ENCODE measurements at regions not wholly inside any gene's neighbourhood (a gene's known extent, or its start where the extent isn't known, plus 50 kb on each side); places are given as distances from the start of the nearest gene placed in this dataset.
"Not testable (repeated sequence)": the region's sequence is repeated elsewhere in the genome, so short reads cannot be mapped to it uniquely, and the experiment has no call there.

- no peak for DNase-seq
These were observed 1260.6 kb upstream of the ADGRL2 start for GRCh38 chr1:80540149-80540548.

- DNase-seq = not testable (repeated sequence)
These were observed 1261.4 kb upstream of the ADGRL2 start for GRCh38 chr1:80539298-80539697.

- DNase-seq = no peak
These were observed 1264.3 kb upstream of the ADGRL2 start for GRCh38 chr1:80536461-80536860.

- DNase-seq = no peak
These were observed 1265.3 kb upstream of the ADGRL2 start for GRCh38 chr1:80535466-80535865.

GRCh38 chr1:80534606-80535360 is 1266.0 kb upstream of the ADGRL2 start:
- no peak for DNase-seq

GRCh38 chr1:80533775-80534334 is 1266.9 kb upstream of the ADGRL2 start:
- DNase-seq = no peak

GRCh38 chr1:80533093-80533492 is 1267.6 kb upstream of the ADGRL2 start:
- no peak for DNase-seq

GRCh38 chr1:80531182-80531581 is 1269.6 kb upstream of the ADGRL2 start:
- no peak for DNase-seq

- no peak for DNase-seq
These were observed 1271.2 kb upstream of the ADGRL2 start for GRCh38 chr1:80529546-80529945.

GRCh38 chr1:80523861-80524260 is 1276.9 kb upstream of the ADGRL2 start:
- no peak for DNase-seq

- DNase-seq = not testable (repeated sequence)
These were observed 1277.7 kb upstream of the ADGRL2 start for GRCh38 chr1:80523071-80523470.

GRCh38 chr1:80520949-80521348 is 1279.8 kb upstream of the ADGRL2 start:
- no peak for DNase-seq

- DNase-seq = no peak
These were observed 1283.7 kb upstream of the ADGRL2 start for GRCh38 chr1:80517062-80517461.

- no peak for DNase-seq
These were observed 1290.7 kb upstream of the ADGRL2 start for GRCh38 chr1:80509965-80510522.

- DNase-seq = no peak
These were observed 1294.5 kb upstream of the ADGRL2 start for GRCh38 chr1:80506216-80506615.

GRCh38 chr1:80498673-80499072 is 1302.1 kb upstream of the ADGRL2 start:
- no peak for DNase-seq

GRCh38 chr1:80495806-80496205 is 1304.9 kb upstream of the ADGRL2 start:
- DNase-seq = no peak

GRCh38 chr1:80472145-80472544 is 1328.6 kb upstream of the ADGRL2 start:
- no peak for DNase-seq

GRCh38 chr1:80468356-80468755 is 1332.4 kb upstream of the ADGRL2 start:
- no peak for DNase-seq

GRCh38 chr1:80462006-80462405 is 1338.7 kb upstream of the ADGRL2 start:
- DNase-seq = no peak

GRCh38 chr1:80457409-80457808 is 1343.3 kb upstream of the ADGRL2 start:
- DNase-seq = no peak

GRCh38 chr1:80453775-80454174 is 1347.0 kb upstream of the ADGRL2 start:
- DNase-seq = no peak

GRCh38 chr1:80450711-80451110 is 1350.0 kb upstream of the ADGRL2 start:
- DNase-seq = no peak

- DNase-seq = no peak
These were observed 1352.7 kb upstream of the ADGRL2 start for GRCh38 chr1:80448081-80448480.

- DNase-seq = no peak
These were observed 1353.2 kb upstream of the ADGRL2 start for GRCh38 chr1:80447526-80447925.

Data from suppressor macrophage treated with lipopolysaccharide for 4 hours (primary cell).